IMR-90 (cell line): ENCODE measurements at regions not wholly inside any gene's neighbourhood (a gene's known extent, or its start where the extent isn't known, plus 50 kb on each side); places are given as distances from the start of the nearest gene placed in this dataset.

Experiments
- ATAC-seq: fragments of 200-7000 bp; cut with Tn5 transposase; 2 replicates; pipeline ENCODE4 v1.9.1; 2020; ENCODE audit warnings: low read depth, mild to moderate bottlenecking, moderate library complexity
- BruUV-seq: library from RNA; stranded (reverse); fragments of 400-500 nt; replicated peaks from 2 replicates; lab custom pipeline; 2021; lab: Mats Ljungman, UMichigan
- CTCF ChIA-PET: fragments of 300-600 bp; formaldehyde crosslinking; extraction: SDS; loops from one replicate; lab custom pipeline; 2021; ENCODE audit warnings: antibody characterized with exemption; lab: Yijun Ruan, JAX
- POLR2A ChIA-PET: fragments of 300-600 bp; sonication (Branson Sonifier 250); formaldehyde crosslinking; loops from one replicate; lab custom pipeline; 2022; ENCODE audit warnings: antibody characterized with exemption; ENCODE audit not compliant: unreplicated experiment; lab: Charles Lee
- DNase-seq: peaks from one replicate; pipeline ENCODE4 v3.0.0; 2013
- H2AFZ ChIP-seq: replicated peaks from 2 replicates; pipeline ENCODE3; 2013; ENCODE audit warnings: low read length, mild to moderate bottlenecking; ENCODE audit not compliant: poor library complexity
- H2AK5ac ChIP-seq: 2 replicates; pipeline ENCODE4 v1.6.1; 2013; ENCODE audit warnings: low read depth, low read length, inconsistent platforms
- H2AK9ac ChIP-seq: replicated peaks from 2 replicates; pipeline ENCODE3; 2013; ENCODE audit warnings: mild to moderate bottlenecking, low read depth, low read length, moderate library complexity; ENCODE audit not compliant: poor library complexity
- H2BK120ac ChIP-seq: 2 replicates; pipeline ENCODE4 v1.6.1; 2013; ENCODE audit warnings: low read depth, low read length, inconsistent platforms
- H2BK15ac ChIP-seq: 3 replicates; pipeline ENCODE4 v1.6.1; 2013; ENCODE audit warnings: low read depth, low read length, inconsistent platforms
- H2BK20ac ChIP-seq: 2 replicates; pipeline ENCODE4 v1.6.1; 2013; ENCODE audit warnings: low read depth, mild to moderate bottlenecking, inconsistent platforms, low read length, moderate library complexity
- H2BK5ac ChIP-seq: 2 replicates; pipeline ENCODE4 v1.6.1; 2013; ENCODE audit warnings: mild to moderate bottlenecking, low read depth, low read length, inconsistent platforms; ENCODE audit not compliant: poor library complexity, severe bottlenecking
- H3K14ac ChIP-seq: replicated peaks from 2 replicates; pipeline ENCODE4 v1.6.1; 2013; ENCODE audit warnings: low read depth, low read length, inconsistent platforms
- H3K18ac ChIP-seq: 2 replicates; pipeline ENCODE4 v1.6.1; 2013; ENCODE audit warnings: low read depth, low read length, control low read depth
- H3K23ac ChIP-seq: 2 replicates; pipeline ENCODE4 v1.6.1; 2013; ENCODE audit warnings: low read depth, low read length, inconsistent platforms
- H3K27ac ChIP-seq: 2 replicates; pipeline ENCODE4 v1.5.1; 2013; ENCODE audit warnings: mild to moderate bottlenecking, control low read depth, low read length; ENCODE audit not compliant: insufficient read depth
- H3K27me3 ChIP-seq: 2 replicates; pipeline ENCODE4 v1.6.1; 2013; ENCODE audit warnings: low read length; ENCODE audit not compliant: control insufficient read depth, insufficient read depth
- H3K36me3 ChIP-seq: 2 replicates; pipeline ENCODE4 v1.6.1; 2013; ENCODE audit warnings: low read length, mixed read lengths; ENCODE audit not compliant: control insufficient read depth, insufficient read depth
- H3K4ac ChIP-seq: 2 replicates; pipeline ENCODE4 v1.6.1; 2013; ENCODE audit warnings: low read depth, low read length, inconsistent platforms
- H3K4me1 ChIP-seq: 2 replicates; pipeline ENCODE4 v1.6.1; 2013; ENCODE audit warnings: low read length, mixed read lengths; ENCODE audit not compliant: control insufficient read depth, insufficient read depth
- H3K4me2 ChIP-seq: 2 replicates; pipeline ENCODE4 v1.6.1; 2013; ENCODE audit warnings: low read depth, mild to moderate bottlenecking, control low read depth, low read length, moderate library complexity
- H3K4me3 ChIP-seq: 2 replicates; pipeline ENCODE4 v1.5.1; 2013; ENCODE audit warnings: low read depth, mild to moderate bottlenecking, control low read depth, low read length, moderate library complexity; ENCODE audit not compliant: insufficient read depth
- H3K56ac ChIP-seq: 2 replicates; pipeline ENCODE4 v1.6.1; 2013; ENCODE audit warnings: low read length, inconsistent platforms; ENCODE audit not compliant: insufficient read depth; ENCODE audit errors: extremely low read depth
- H3K79me1 ChIP-seq, 2 experiments: 2 replicates each; pipeline ENCODE4 v1.6.1; 2013; ENCODE audit warnings: low read length in 2 of 2, inconsistent platforms in 1 of 2, low read depth in 1 of 2
- H3K9ac ChIP-seq: 2 replicates; pipeline ENCODE4 v1.6.1; 2013; ENCODE audit warnings: low read depth, low read length, control low read depth
- H3K9me1 ChIP-seq: 2 replicates; pipeline ENCODE4 v1.6.1; 2013; ENCODE audit warnings: low read length, inconsistent platforms; ENCODE audit not compliant: insufficient read depth
- H3K9me3 ChIP-seq: 2 replicates; pipeline ENCODE4 v1.6.1; 2013; ENCODE audit warnings: low read length; ENCODE audit not compliant: control insufficient read depth, insufficient read depth
- H4K20me1 ChIP-seq: 2 replicates; pipeline ENCODE4 v1.6.1; 2013; ENCODE audit warnings: low read length, inconsistent platforms; ENCODE audit not compliant: insufficient read depth
- H4K5ac ChIP-seq: 2 replicates; pipeline ENCODE4 v1.6.1; 2013; ENCODE audit warnings: mild to moderate bottlenecking, low read depth, low read length, control low read depth
- H4K8ac ChIP-seq, 2 experiments: 2 replicates each; pipeline ENCODE4 v1.6.1; 2013; ENCODE audit warnings: low read depth in 2 of 2, low read length in 2 of 2, control low read depth in 1 of 2, inconsistent platforms in 1 of 2
- H4K91ac ChIP-seq: 2 replicates; pipeline ENCODE4 v1.6.1; 2013; ENCODE audit warnings: low read depth, low read length, inconsistent platforms; ENCODE audit not compliant: insufficient read depth
- CEBPB ChIP-seq: IDR thresholded peaks from 2 replicates; pipeline ENCODE4 v1.6.1; 2012; ENCODE audit warnings: low read depth, low read length, improper control_type of control experiment
- CHD1 ChIP-seq: IDR thresholded peaks from 2 replicates; pipeline ENCODE4 v1.6.1; 2012; ENCODE audit warnings: low read depth, low read length, improper control_type of control experiment
- MXI1 ChIP-seq: IDR thresholded peaks from 2 replicates; pipeline ENCODE4 v1.6.1; 2012; ENCODE audit warnings: low read depth, mild to moderate bottlenecking, low read length, moderate library complexity, borderline replicate concordance
- SMC3 ChIP-seq: fragments of 150-350 bp; IDR thresholded peaks from 2 replicates; pipeline ENCODE4 v1.6.1; 2016; ENCODE audit warnings: low read depth, mild to moderate bottlenecking, antibody characterized with exemption, low read length, moderate library complexity
- WGBS, 2 experiments: methylation state at CpG; one replicate each; pipeline versions ENCODE4 v1.1.5 to v1.1.7; 2013; ENCODE audit warnings: missing lambda C conversion rate in 2 of 2; ENCODE audit not compliant: insufficient read length in 1 of 2; ENCODE audit errors: extremely low coverage in 2 of 2; 5-methylcytosine and 5-hydroxymethylcytosine counted together
- dilution Hi-C: fragments of 300-500 bp; cut with HindIII; formaldehyde crosslinking; loops from one replicate; pipeline ENCODE4 v1.14.3; 2018; ENCODE audit warnings: low sequenced_read_pairs; ENCODE audit not compliant: unreplicated experiment
- in situ Hi-C: fragments of 300-500 bp; cut with MboI; formaldehyde crosslinking; loops from 3 replicates; pipeline ENCODE4 v1.14.3; 2019; ENCODE audit warnings: low sequenced_read_pairs, inconsistent platforms, mixed read lengths
- intact Hi-C: fragments of 100-400 bp; cut with micrococcal nuclease; formaldehyde crosslinking; loops from 2 replicates; pipeline ENCODE4 v1.10.0; 2022

GRCh38 chr13:58266271-58266670 lies 634.7 kb downstream of the PCDH17 start:
- Histone ChIP-seq H2BK20ac (no peak overlapping the region), H2BK15ac (no peak overlapping the region), H2AK9ac (no peak overlapping the region), H4K5ac (no peak overlapping the region), H3K23ac (no peak overlapping the region), H2AFZ (no peak overlapping the region), H2BK5ac (no peak overlapping the region), H4K8ac (no peak overlapping the region), H4K91ac (no peak overlapping the region), H3K27ac (no peak overlapping the region), H3K9me1 (no peaks in the 10 kb centered on the region), H3K27me3 (no peaks in the 10 kb centered on the region), H3K14ac (no peak overlapping the region), H3K18ac (no peak overlapping the region), H4K20me1 (no peaks in the 10 kb centered on the region), H3K9ac (no peak overlapping the region), H3K4me3 (no peak overlapping the region), H2AK5ac (no peak overlapping the region), H3K36me3 (no peaks in the 10 kb centered on the region), H3K4me1 (no peaks in the 10 kb centered on the region), H3K79me1 (no peaks in the 10 kb centered on the region), H3K4me2 (no peak overlapping the region), H2BK120ac (no peak overlapping the region), H3K56ac (no peak overlapping the region), H3K4ac (no peak overlapping the region), H3K9me3 (0 out of 2 replicates have a peak, but pooled peaks cover 2% of the 10 kb centered on the region)
- in situ Hi-C loops (no loop called here), dilution Hi-C loops (no loop called here), intact Hi-C loops (no loop called here)
- POLR2A ChIA-PET, result no interaction called here
- no peak for TF ChIP-seq CEBPB
- no peak for TF ChIP-seq SMC3
- no peak for TF ChIP-seq MXI1
- TF ChIP-seq CHD1, result no peak
- DNase-seq (no peak), ATAC-seq (no peak)
- BruUV-seq, result no TSS peak
- no CpG with 5 or more reads among the region's 1 CpG for WGBS, 2 experiments
- CTCF ChIA-PET, result no interaction called here
